DOHH2 (cell line): ENCODE measurements at regions not wholly inside any gene's neighbourhood (a gene's known extent, or its start where the extent isn't known, plus 50 kb on each side); places are given as distances from the start of the nearest gene placed in this dataset.

Experiments
- H3F3A ChIP-seq: fragments of 200-600 bp; sonication (generic), shearing (Covaris generic); 2 replicates; pipeline ENCODE4 v1.6.0; 2016; ENCODE audit warnings: antibody characterized with exemption, mild to moderate bottlenecking; ENCODE audit not compliant: control insufficient read depth, insufficient read depth
- H3K27ac ChIP-seq: fragments of 200-600 bp; sonication (generic); 2 replicates; pipeline ENCODE4 v1.5.1; 2014; ENCODE audit warnings: low read depth, mild to moderate bottlenecking, low read length, moderate library complexity
- H3K27me3 ChIP-seq: fragments of 200-600 bp; sonication (generic); 2 replicates; pipeline ENCODE4 v1.6.1; 2014; ENCODE audit warnings: mild to moderate bottlenecking, low read length, mixed read lengths; ENCODE audit not compliant: control insufficient read depth
- H3K36me3 ChIP-seq: fragments of 200-600 bp; sonication (generic); 2 replicates; pipeline ENCODE4 v1.6.1; 2014; ENCODE audit warnings: mild to moderate bottlenecking, low read length, moderate library complexity, mixed read lengths; ENCODE audit not compliant: control insufficient read depth
- H3K4me1 ChIP-seq: fragments of 200-600 bp; sonication (generic); 2 replicates; pipeline ENCODE4 v1.6.1; 2014; ENCODE audit warnings: mild to moderate bottlenecking, low read length, mixed read lengths; ENCODE audit not compliant: control insufficient read depth
- H3K4me2 ChIP-seq: fragments of 200-600 bp; sonication (generic); 2 replicates; pipeline ENCODE4 v1.6.0; 2014; ENCODE audit warnings: mild to moderate bottlenecking, low read length, moderate library complexity
- H3K4me3 ChIP-seq: fragments of 200-600 bp; sonication (generic); 2 replicates; pipeline ENCODE4 v1.5.1; 2014; ENCODE audit warnings: mild to moderate bottlenecking, low read length, mixed read lengths
- H3K79me2 ChIP-seq: fragments of 200-600 bp; sonication (generic); 2 replicates; pipeline ENCODE4 v1.6.1; 2014; ENCODE audit warnings: mild to moderate bottlenecking, low read length, mixed read lengths; ENCODE audit not compliant: control insufficient read depth
- H3K9me2 ChIP-seq: fragments of 200-600 bp; sonication (generic); replicated peaks from 2 replicates; pipeline ENCODE4 v1.6.1; 2014; ENCODE audit warnings: mild to moderate bottlenecking, low read length, mixed read lengths; ENCODE audit not compliant: control insufficient read depth
- H3K9me3 ChIP-seq: fragments of 200-600 bp; sonication (generic); 2 replicates; pipeline ENCODE4 v1.6.1; 2014; ENCODE audit warnings: antibody characterized with exemption, low read length, mixed read lengths; ENCODE audit not compliant: control insufficient read depth, insufficient read depth
- H4K20me1 ChIP-seq: fragments of 200-600 bp; sonication (generic); 2 replicates; pipeline ENCODE4 v1.6.0; 2014; ENCODE audit warnings: low read depth, mild to moderate bottlenecking, antibody characterized with exemption, low read length, moderate library complexity; ENCODE audit not compliant: control insufficient read depth, insufficient read depth
- EZH2phosphoT487 ChIP-seq: fragments of 200-600 bp; sonication (generic); IDR thresholded peaks from 2 replicates; pipeline ENCODE4 v1.6.1; 2017; ENCODE audit warnings: borderline replicate concordance, mild to moderate bottlenecking, antibody characterized with exemption, low read length, moderate library complexity, mixed read lengths
- TF ChIP-seq, protein P1 (sequence below): fragments of 200-600 bp; sonication (generic); IDR thresholded peaks from one replicate; pipeline ENCODE4 v1.5.1; 2014; ENCODE audit warnings: antibody characterized with exemption, mild to moderate bottlenecking, low read depth, low read length; ENCODE audit not compliant: poor library complexity, severe bottlenecking

- Histone ChIP-seq H3K9me2 (no peaks in the 10 kb centered on the region), H3K79me2 (no peaks in the 10 kb centered on the region), H3K27me3 (no peaks in the 10 kb centered on the region), H3K27ac (no peak overlapping the region), H4K20me1 (no peaks in the 10 kb centered on the region), H3K4me1 (no peaks in the 10 kb centered on the region), H3F3A (no peaks in the 10 kb centered on the region), H3K4me2 (no peak overlapping the region), H3K4me3 (no peak overlapping the region), H3K9me3 (no peaks in the 10 kb centered on the region), H3K36me3 (no peaks in the 10 kb centered on the region)
- TF ChIP-seq, protein P1, sequence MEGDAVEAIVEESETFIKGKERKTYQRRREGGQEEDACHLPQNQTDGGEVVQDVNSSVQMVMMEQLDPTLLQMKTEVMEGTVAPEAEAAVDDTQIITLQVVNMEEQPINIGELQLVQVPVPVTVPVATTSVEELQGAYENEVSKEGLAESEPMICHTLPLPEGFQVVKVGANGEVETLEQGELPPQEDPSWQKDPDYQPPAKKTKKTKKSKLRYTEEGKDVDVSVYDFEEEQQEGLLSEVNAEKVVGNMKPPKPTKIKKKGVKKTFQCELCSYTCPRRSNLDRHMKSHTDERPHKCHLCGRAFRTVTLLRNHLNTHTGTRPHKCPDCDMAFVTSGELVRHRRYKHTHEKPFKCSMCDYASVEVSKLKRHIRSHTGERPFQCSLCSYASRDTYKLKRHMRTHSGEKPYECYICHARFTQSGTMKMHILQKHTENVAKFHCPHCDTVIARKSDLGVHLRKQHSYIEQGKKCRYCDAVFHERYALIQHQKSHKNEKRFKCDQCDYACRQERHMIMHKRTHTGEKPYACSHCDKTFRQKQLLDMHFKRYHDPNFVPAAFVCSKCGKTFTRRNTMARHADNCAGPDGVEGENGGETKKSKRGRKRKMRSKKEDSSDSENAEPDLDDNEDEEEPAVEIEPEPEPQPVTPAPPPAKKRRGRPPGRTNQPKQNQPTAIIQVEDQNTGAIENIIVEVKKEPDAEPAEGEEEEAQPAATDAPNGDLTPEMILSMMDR: no peak
- no peak for TF ChIP-seq EZH2phosphoT487
Measured at GRCh38 chr3:22349215-22349851, 598.3 kb upstream of the ZNF385D start.

DNA sequence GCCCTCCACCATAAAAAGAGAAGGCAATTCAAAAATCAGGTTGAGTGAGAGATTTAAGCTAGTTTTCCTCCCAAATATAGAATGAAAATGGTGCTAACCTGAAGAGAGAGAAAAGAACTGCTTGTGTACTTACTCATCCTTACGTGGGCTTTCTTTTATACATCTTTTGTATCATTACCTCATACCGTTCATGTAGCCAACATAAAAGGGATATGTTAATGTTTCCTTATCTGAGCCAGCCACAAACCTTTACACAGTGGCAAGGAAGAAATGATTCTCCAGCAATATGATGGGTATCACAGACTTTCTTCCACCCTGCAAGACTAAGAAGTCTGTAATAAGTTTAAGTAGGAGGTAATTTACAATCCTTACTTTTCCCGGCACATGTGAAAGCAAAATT, 600.8 kb upstream of the ZNF385D start:
- Histone ChIP-seq H3K4me3 (no peak overlapping the region), H3K36me3 (no peaks in the 10 kb centered on the region), H3K27ac (no peak overlapping the region), H4K20me1 (no peaks in the 10 kb centered on the region), H3K79me2 (no peaks in the 10 kb centered on the region), H3K27me3 (no peaks in the 10 kb centered on the region), H3K9me3 (no peaks in the 10 kb centered on the region), H3K4me2 (no peak overlapping the region), H3K9me2 (no peaks in the 10 kb centered on the region), H3K4me1 (no peaks in the 10 kb centered on the region), H3F3A (no peaks in the 10 kb centered on the region)
- TF ChIP-seq EZH2phosphoT487: no peak
- TF ChIP-seq, protein P1: no peak

- no peaks in the 10 kb centered on the region for H4K20me1 ChIP-seq
Measured at GRCh38 chr3:22353126-22353525, 602.1 kb upstream of the ZNF385D start.

More at GRCh38 chr3:22353126-22353525, 602.1 kb upstream of the ZNF385D start:
- H3K9me3 ChIP-seq: no peaks in the 10 kb centered on the region
- H3K27ac ChIP-seq: no peak overlapping the region
- no peaks in the 10 kb centered on the region for H3K9me2 ChIP-seq
- no peak overlapping the region for H3K4me3 ChIP-seq
- no peaks in the 10 kb centered on the region for H3K36me3 ChIP-seq
- H3F3A ChIP-seq: no peaks in the 10 kb centered on the region
- no peaks in the 10 kb centered on the region for H3K79me2 ChIP-seq
- no peak overlapping the region for H3K4me2 ChIP-seq
- no peaks in the 10 kb centered on the region for H3K4me1 ChIP-seq
- no peaks in the 10 kb centered on the region for H3K27me3 ChIP-seq
- TF ChIP-seq, protein P1: no peak
- TF ChIP-seq EZH2phosphoT487: no peak
